HG02759 (cell line): ENCODE measurements at regions not wholly inside any gene's neighbourhood (a gene's known extent, or its start where the extent isn't known, plus 50 kb on each side); places are given as distances from the start of the nearest gene placed in this dataset.
A peak's percentile ranks its signal among the peaks of the same experiment; 100 is the strongest.

Experiments
- ATAC-seq: cut with Tn5 transposase; IDR thresholded peaks from one replicate; pipeline ENCODE4 v1.9.1; 2021; ENCODE audit warnings: mild to moderate bottlenecking, moderate library complexity; ENCODE audit not compliant: unreplicated experiment

DNA sequence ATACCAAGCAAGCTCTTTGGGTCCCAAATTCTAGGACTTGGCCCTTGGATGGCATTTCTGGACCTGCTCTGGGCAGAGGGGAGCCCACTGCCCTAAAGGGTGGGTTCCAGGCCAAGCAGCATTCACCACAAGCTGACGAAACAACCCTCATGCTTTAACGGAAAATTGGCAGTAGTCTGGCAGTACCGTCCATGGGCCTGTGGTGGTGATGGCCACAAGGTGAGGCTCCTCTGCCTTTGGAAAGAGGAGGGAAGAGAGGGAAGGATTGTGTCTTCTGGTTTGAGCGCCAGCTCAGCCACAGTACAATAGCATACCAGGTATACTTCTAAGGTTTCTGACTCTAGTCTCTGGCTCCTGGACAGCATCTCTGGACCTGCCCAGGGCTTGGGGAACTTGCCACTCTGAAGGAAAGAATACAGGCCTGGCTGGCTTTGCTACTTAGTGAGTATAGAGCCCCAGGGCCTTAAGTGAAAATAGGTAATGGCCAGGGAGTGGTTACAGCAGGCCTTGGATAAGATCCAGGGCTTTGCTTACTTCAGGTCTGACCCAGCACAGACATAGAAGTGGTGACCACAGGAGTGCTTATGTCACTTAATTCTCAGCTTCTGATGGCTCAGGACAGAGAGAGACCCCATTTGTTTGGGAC is 595.5 kb downstream of the LMO7 start:
- no peak for ATAC-seq

DNA sequence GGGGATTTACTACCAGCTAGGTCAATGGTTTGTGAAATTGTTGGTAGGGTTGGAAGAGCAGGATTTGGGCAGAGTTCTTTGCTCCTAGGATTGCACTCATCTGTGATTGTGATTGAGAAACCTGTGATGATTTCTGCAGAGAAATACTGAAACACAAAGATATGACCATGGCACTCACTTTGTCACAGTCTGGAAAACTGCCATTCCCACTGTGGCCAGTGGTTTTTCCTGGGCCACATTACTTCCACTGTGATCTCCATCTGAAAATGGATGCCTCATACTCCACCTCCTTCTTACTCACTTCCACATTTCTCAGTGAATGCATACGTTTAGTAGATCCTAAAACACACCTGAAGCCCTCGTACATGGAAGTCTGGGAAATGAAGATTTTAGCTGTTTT is 593.2 kb downstream of the LMO7 start:
- no peak for ATAC-seq

DNA sequence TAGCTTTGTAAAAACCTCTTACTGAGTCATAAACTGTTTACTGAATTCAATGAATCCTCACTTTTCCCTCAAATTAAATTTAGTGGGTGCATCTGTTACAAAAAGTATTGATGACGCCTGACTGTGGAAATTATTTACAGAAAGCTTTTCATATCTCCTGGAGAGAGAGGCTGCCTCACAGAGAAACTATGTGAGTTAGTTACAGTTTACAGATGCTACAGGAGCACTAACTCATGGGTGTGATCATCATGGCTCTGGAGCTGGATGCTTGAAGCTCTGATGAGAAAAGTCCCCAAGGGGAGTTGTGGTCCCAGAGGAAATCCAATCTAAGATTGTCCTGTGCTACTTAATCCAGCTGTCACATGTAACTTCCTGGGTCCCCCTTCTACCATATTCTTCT is 590.8 kb downstream of the LMO7 start:
- ATAC-seq, result no peak

DNA sequence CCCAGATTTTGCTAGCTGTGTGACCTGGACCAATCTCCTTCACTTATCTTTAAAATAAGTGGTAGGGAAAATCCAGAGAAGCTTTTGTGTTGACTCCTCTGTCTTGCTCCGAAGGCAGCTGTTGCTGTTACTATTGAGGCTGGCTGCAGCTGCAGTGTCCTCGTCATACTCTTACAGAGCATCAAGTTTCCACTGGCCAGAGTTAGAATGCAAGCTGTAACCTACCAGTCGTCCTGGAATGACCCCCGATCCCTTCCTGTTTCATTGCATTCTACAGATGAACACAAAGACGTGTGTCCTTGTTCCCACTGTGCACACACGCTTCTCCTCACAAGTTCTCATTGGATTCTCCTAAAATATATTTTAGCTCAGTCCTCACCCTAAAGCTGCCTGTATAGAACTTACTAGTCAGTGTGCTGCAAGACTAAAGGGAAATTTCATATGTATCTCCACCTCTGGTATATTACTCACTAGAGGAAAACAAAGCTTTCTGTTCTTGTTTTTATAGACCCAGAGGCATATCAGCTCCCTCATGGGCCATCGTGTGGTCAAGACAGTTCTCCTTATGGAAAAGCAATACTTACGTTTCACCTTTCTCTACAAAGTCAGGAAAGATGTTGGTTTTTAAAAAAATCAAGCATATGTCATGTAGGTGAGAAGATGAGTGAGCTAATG is 589.8 kb downstream of the LMO7 start:
- no peak for ATAC-seq

DNA sequence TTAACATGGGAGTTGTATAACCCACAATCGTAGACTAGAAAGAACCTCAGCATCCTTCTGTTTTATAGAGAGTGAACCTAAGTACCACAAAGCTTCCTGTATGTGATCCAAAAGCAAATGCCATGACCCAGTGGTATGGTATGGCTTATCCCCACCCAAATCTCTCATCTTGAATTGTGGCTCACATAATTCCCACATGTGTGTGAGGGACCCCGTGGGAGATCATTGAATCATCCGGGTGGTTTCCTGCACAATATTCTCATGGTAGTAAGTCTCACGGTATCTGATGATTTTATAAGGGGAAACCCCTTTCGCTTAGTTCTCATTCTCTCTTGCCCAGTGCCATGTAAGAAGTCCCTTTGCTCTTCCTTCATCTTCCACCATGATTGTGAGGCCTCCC is 587.9 kb downstream of the LMO7 start:
- ATAC-seq, result no peak

DNA sequence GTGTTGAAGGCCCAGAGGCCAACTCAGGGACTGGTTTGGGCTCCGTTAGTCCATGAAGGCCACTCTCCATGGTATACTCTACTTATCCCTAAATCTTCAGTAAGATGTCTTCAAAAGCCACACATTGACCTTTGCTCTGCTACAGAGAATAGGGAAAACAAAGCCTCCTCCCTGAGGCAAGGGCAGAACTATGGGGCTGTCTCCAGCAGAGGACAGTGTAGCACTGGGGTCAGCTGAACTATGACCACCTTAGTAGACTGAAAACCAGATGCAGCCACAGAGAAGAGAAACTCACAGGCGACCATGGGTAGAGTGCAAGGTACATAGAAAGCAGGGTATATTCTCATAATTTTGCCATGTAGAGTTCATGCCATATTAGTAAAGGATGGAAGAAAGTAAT is 587.4 kb downstream of the LMO7 start:
- no peak for ATAC-seq

DNA sequence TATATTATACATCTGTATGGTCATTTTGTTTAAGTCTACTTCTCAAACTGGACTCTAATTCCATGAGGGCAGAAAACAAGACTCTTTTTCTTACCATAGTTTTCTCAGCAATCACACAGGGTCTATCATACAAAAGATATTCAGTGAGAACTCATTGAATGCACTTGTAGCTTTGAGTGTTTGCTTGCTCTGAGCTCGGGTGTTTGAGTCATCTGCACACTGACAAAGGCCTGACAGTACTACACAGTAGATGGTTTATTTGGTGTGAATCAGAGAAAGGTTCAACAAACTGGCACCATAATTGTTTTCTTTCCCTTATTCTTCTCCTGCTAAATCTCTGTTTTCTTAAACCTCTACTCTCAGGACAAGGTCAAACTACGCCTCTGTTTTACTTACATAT is 586.4 kb downstream of the LMO7 start:
- no peak for ATAC-seq

DNA sequence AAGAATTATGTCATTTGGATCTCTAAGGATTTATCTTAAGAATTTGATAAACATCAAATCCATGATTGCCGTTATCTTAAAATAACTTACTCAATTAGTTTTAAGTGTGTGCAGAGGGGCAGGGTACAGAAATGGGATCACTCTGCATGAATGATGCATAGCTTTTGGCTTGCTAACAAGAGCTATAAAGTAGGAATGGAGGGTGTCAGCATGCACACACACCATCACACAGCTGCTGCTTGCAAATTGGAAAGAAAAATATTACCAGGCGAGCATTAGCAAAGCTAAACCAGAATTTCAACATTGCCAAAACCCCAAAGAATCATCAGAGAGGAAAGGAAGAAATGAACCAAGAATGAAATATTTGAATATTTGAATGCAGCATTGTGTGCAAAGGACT is 580.6 kb downstream of the LMO7 start:
- no peak for ATAC-seq

DNA sequence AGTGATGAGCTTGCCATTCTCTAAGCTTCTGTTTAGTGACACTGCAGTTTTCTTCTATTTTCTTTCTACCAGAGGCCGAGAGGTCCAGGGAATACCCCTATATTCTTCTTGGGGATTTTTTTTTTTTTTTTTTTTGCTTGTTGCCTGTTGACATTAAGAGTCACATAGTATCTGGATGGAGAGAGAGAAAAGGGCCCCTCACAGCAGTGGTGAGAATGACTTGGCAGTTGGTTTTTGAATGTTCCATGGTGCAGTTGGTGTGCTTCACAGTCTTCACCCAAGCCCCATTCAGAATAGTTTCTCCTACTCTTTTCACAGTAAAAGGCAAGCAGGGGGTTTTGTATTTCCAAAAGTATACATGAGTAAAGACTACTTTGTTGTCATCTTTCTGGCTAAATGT is 577.9 kb downstream of the LMO7 start:
- ATAC-seq, result peak; percentile 22

DNA sequence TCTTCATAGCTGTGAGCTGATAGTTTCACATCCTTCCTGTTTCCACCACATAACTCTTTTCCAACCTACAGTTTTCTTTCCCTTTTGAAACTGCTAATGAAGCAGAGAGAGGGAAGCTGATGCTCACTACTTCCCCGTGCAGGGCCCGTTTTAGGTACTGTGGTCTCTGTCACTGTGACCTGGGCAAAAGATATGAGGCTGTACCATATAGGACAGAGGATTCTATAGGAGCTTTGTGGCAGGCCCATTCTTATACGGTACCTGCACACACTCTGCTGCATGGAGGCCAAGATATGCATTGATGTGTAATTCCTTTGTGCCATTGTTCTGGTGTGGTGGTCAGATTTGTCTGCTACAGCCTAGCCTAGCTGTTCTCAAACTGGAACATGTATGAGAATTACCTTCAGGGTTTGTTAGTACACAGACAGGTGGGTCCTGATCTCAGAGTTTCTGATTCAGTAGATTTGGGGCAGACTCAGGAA is 577.3 kb downstream of the LMO7 start:
- ATAC-seq, result peak; percentile 57

DNA sequence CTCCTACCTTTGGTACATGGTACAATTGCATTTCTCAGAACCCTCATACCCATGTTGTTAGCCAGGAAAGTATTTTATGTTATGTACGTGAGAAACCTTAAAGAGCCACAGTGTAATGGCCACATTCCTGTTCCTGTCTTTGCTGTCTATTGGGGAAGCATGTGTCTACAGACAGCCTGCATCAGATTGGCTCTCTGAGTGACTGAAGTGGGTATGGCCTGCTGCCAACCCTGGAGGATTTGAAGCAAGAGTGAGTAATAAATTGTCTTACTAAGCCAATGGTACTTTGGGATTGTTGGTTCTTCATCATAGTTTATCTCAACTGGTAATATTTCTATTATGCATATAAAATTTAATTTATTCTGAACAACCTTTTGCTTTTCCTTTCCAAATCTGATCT is 574.1 kb downstream of the LMO7 start:
- ATAC-seq, result no peak

DNA sequence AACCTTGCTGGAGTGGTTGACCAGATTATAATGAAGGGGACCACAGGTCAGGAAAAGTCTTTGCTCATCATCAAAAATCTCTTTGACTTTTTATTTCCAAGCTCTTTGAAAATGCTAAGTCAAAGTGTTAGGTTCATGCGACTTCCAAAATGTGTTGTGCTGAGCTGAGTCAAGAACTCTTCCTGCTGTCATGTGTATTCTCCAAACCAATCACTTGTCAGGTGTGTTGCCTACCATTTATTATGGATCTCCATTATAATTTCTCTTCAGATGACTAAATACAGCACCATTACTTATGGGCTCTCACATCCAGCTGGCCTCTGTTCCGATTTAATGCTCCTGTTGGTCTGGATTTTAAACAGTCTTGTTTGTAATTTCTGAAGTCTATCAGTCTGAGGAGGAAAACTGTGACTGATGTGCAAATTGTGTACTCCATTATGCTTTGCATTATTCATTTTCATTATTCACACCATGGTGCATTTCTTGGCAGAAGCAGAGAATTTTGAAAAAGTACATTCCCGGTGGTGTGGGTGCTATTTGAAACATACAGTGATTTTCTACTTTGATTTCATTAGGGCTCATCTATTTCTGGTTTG is 562.5 kb downstream of the LMO7 start:
- no peak for ATAC-seq

DNA sequence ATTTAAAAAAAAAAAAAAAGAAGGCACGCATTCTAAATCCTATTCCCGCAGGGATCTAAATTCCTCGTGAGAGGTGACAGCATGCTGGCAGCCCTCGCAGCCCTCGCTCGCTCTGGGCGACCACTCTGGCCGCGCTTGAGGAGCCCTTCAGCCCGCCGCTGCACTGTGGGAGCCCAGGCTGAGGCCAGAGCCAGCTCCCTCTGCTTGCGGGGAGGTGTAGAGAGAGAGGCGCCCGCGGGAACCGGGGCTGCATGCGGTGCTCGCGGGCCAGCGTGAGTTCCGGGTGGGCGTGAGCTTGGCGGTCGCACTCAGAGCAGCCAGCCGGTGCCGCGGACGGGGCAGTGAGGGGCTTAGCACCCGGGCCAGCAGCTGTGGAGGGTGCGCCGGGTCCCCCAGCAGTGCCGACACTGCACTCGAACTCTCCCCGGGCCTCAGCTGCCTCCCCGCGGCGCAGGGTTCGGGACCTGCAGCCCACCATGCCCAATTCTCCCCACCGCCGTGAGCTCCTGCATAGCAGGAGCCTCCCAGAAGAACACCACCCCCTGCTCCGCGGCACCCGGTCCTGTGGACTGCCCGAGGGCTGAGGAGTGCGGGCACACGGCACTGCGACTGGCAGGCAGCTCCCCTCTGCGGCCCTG is 553.9 kb downstream of the LMO7 start:
- ATAC-seq, result no peak

DNA sequence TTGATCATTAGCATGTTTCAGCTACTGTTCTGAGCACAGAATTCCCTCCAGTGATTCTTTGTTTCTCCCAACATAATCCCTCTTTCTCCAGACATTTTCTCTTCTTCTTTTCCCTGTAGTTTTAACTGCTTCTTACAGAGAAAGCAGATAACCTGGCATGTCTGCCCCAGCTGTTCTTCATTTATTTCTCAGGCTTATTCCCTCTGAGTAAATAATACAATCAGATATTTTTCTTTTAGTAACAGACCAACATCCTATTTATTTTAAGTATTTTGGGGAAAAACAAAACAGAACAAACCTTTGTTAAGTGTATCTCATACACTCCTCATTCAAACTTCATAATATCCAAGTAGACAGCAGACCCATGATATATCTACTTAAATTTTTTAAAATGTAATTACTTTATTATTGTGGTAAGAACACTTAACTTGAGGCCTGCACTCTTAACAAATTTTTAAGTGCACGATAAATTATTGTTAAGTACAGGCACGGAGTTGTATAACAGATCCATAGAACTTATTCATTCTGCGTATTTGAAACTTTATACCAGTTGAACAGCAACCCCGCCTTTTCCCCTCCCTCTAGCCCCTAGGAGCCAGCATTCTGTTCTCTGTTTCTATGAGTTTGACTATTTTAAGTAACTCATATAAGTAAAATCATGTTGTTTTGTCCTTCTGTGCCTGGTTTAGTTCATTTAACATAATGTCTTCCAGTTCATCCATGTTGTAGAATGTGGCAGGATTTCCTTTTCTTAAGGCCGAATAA is 540.0 kb downstream of the LMO7 start:
- no peak for ATAC-seq

DNA sequence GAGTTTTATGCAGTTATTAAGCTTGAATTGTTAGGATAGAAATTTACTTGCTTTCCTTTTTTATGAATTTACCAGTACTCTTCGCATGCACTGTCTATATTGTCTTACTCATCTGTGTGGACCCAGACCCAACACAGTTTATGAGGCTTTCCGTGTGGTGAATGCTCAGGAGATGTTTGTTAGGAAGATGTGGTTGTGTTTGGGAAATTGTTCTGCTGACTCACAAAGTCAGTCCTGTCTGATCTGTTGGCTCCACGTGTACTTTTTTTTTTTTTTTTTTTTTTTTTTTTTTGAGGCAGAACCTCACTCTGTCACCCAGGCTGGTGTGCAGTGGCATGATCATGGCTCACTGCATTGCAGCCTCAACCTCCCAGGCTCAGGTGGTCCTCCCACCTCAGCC is 532.5 kb downstream of the LMO7 start:
- no peak for ATAC-seq

DNA sequence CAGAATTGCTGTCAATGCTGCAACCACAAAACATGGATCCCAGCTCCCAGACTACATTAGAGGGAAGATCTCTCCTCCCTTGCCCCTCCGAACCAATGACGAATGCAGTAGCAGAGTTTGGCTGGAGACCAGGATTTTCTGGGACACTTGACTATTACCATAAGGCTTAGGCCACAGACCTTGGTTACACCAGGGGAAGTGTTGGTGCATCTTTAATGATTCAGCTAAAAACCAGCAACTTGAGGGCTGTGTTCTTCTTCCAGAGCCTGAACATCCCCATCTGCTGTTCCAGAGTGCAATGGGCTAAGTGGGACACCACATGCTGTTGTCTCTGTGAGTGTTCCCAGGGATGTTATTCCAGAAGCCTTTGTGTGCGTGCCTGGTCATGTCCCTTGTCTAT is 528.2 kb downstream of the LMO7 start:
- ATAC-seq, result no peak

DNA sequence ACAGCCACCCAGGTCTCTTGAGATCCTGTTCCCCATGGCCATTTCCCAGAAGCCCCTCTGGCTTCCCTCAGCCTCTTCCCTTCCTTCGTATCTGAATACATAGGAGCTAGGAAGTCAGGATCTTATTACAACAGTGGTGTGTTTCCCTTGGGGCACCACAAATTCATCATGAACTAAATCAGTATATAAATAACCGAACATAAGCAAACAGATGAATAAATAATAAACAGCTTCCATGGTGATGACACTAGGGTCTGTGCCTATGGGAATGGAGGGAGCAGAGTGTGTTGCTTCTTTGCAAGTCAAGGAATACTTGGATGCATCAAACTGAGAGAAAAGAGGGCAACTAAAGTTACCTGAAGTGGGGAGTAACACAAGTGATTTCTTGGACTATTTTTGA is 527.6 kb downstream of the LMO7 start:
- no peak for ATAC-seq

DNA sequence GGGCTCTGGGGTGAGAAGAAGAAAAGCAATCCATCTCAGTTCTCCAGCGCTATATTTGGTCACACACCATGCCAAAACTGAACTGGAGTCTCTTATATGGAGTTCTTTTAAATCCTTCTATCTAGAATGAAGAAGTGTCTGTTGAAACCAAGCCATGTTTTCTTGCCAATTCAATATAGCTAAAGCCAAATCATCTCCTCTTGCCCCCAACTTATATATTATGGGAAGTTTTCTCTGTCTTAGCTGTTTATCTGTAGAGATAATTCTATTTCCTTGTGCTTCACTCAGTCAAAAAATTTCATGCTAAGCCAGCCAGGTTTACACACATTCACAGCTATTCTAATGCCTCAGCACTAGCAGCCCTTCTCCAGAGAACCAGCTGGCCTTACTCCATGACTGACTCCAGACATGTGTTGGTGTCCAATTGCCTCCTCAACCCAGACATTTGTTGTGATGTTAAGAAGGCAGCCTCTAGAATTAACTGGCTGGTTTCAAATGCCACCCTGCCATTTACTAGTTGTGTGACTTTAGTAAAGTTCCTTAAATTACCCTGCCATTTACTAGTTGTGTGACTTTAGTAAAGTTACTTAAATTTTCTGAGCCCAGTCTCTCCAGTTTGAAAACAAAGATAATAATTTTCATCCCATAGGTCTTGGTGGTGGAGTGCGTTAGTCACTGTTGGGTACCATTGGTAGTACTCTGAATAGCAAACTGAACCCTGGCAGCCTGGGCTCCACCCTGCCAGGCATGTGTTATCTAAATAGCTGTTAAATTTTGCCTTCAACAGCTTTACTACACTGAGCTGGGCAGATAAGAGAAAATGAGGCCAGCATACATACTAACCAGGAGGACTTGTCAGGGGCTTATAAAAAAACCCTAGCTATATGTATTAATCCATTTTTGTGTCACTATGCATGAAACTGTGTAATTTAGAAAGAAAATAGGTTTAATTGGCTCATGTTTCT is 525.1 kb downstream of the LMO7 start:
- ATAC-seq, result no peak

DNA sequence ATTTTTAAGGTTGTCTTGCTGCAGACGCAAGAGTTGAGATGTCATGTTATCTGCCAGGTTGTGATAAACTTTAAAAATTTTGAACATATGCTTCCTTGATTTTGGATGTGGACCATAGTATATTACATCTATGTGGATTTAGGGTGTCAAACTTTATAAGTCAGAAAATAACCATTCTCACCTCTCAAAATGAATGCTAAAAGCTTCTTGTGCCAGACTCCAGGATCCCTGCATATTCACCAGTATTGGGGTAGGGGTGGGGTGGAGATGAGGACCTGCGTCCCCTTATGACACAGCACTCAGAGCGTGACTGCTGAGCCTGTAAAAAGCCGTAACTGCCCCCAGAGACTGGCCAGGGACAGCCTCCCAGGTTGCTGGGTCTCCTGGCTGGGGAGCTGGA is 524.4 kb downstream of the LMO7 start:
- no peak for ATAC-seq

DNA sequence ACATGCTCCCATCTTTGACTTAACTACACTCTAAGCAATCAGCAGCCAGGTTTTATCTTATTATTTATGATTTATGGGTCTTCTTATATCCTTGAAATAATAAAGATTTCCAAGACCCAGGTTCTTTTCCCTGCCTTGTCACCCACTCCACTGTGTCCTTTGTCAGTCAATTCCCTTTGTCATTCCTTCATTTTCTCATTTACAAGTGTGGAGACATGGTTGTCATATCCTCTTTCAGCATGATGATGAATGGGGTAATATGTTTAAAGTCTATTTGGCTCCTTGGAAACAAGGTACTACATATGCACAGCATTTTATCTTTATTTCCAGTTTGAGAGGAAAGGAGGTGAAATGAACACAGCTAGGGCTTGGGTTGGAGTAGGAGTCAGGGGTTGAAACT is 521.8 kb downstream of the LMO7 start:
- ATAC-seq, result no peak
